Vagina (tissue), 2 donors: ENCODE measurements at regions not wholly inside any gene's neighbourhood (a gene's known extent, or its start where the extent isn't known, plus 50 kb on each side); places are given as distances from the start of the nearest gene placed in this dataset.

ENCODE experiments used
- DNase-seq, 2 donors: peaks; one replicate each; pipeline ENCODE4 v3.0.0-alpha.2; 2017; ENCODE audit errors: extremely low spot score in 2 of 2
- H3K27ac ChIP-seq: fragments of 200-600 bp; sonication (generic); one replicate; pipeline ENCODE4 v1.5.1; 2019
- H3K27me3 ChIP-seq: fragments of 200-600 bp; sonication (generic); one replicate; pipeline ENCODE4 v1.5.1; 2019
- H3K36me3 ChIP-seq, 2 donors: fragments of 200-600 bp; sonication (generic); one replicate each; pipeline ENCODE4 v1.5.1; 2017 to 2019
- H3K4me1 ChIP-seq: fragments of 200-600 bp; sonication (generic); one replicate; pipeline ENCODE4 v1.5.1; 2019
- H3K4me3 ChIP-seq, 2 donors: fragments of 200-600 bp; sonication (generic); 1 replicate in 1 of 2; 2 replicates in 1 of 2; pipeline ENCODE4 v1.5.1; 2016 to 2019
- H3K9me3 ChIP-seq: fragments of 200-600 bp; sonication (generic); one replicate; pipeline ENCODE4 v1.5.1; 2019
- CTCF ChIP-seq, 3 experiments: fragments of 450-650 bp in 2 of 3; fragments of 200-600 bp in 1 of 3; sonication (generic) in 1 of 3; IDR thresholded peaks; one replicate each; pipeline ENCODE4 v1.5.1; 2017 to 2019; ENCODE audit warnings: antibody characterized with exemption in 3 of 3, mild to moderate bottlenecking in 2 of 3, moderate library complexity in 2 of 3
- POLR2A ChIP-seq, 2 donors: fragments of 450-650 bp; IDR thresholded peaks; one replicate each; pipeline ENCODE4 v1.6.1; 2017; ENCODE audit warnings: antibody characterized with exemption in 2 of 2, mild to moderate bottlenecking in 2 of 2, moderate library complexity in 2 of 2
- POLR2AphosphoS5 ChIP-seq, 2 donors: sonication (generic); formaldehyde crosslinking; IDR thresholded peaks; one replicate each; pipeline ENCODE4 v1.9.0; 2017; ENCODE audit warnings: antibody characterized with exemption in 2 of 2, mild to moderate bottlenecking in 2 of 2, low read depth in 1 of 2; ENCODE audit not compliant: insufficient read depth in 1 of 2
- intact Hi-C: fragments of 100-400 bp; cut with DNase I; formaldehyde crosslinking; loops from one replicate; pipeline ENCODE4 v1.15.1; 2023

GRCh38 chrX:39227371-39227770 lies 426.1 kb downstream of the MID1IP1 start:
- intact Hi-C loops: no loop called here
- H3K4me1 ChIP-seq: no peaks in the 10 kb centered on the region
- no peaks in the 10 kb centered on the region for H3K27me3 ChIP-seq
- H3K36me3 ChIP-seq: no peaks in the 10 kb centered on the region
- H3K27ac ChIP-seq: no peak overlapping the region
- no peak overlapping the region for H3K4me3 ChIP-seq
- TF ChIP-seq CTCF (IDR thresholded peaks at IDR 0.05) (no peak), POLR2AphosphoS5 (IDR thresholded peaks at IDR 0.05; ENCODE audit: insufficient read depth in 1 of 2, low read depth in 1 of 2) (no peak), POLR2A (IDR thresholded peaks at IDR 0.05) (no peak)
- no peak for DNase-seq
- H3K9me3 ChIP-seq: no peaks in the 10 kb centered on the region

- Histone ChIP-seq H3K9me3 (no peaks in the 10 kb centered on the region), H3K4me3 (no peak overlapping the region), H3K4me1 (no peaks in the 10 kb centered on the region), H3K36me3 (no peaks in the 10 kb centered on the region), H3K27ac (no peak overlapping the region), H3K27me3 (no peaks in the 10 kb centered on the region)
- DNase-seq: no peak
- intact Hi-C loops: no loop called here
- TF ChIP-seq POLR2AphosphoS5 (IDR thresholded peaks at IDR 0.05; ENCODE audit: insufficient read depth in 1 of 2, low read depth in 1 of 2): no peak
- no peak for TF ChIP-seq POLR2A (IDR thresholded peaks at IDR 0.05)
- TF ChIP-seq CTCF (IDR thresholded peaks at IDR 0.05): no peak
These were observed 436.7 kb downstream of the MID1IP1 start for GRCh38 chrX:39238006-39238405.

- no peaks in the 10 kb centered on the region for H3K27me3 ChIP-seq
- H3K4me3 ChIP-seq: no peak overlapping the region
- no peaks in the 10 kb centered on the region for H3K36me3 ChIP-seq
- H3K27ac ChIP-seq: no peak overlapping the region
- no peak for DNase-seq
- TF ChIP-seq CTCF (IDR thresholded peaks at IDR 0.05) (peak in 1 of 3 experiments; percentile 17), POLR2AphosphoS5 (IDR thresholded peaks at IDR 0.05; ENCODE audit: insufficient read depth in 1 of 2, low read depth in 1 of 2) (no peak), POLR2A (IDR thresholded peaks at IDR 0.05) (no peak)
- no peaks in the 10 kb centered on the region for H3K4me1 ChIP-seq
- no peaks in the 10 kb centered on the region for H3K9me3 ChIP-seq
- intact Hi-C loops: no loop called here
These were observed 440.9 kb downstream of the MID1IP1 start for GRCh38 chrX:39242187-39242586.

GRCh38 chrX:39244147-39244546 lies 442.9 kb downstream of the MID1IP1 start:
- TF ChIP-seq CTCF (IDR thresholded peaks at IDR 0.05): no peak
- no peak for TF ChIP-seq POLR2A (IDR thresholded peaks at IDR 0.05)
- TF ChIP-seq POLR2AphosphoS5 (IDR thresholded peaks at IDR 0.05; ENCODE audit: insufficient read depth in 1 of 2, low read depth in 1 of 2): no peak
- intact Hi-C loops: no loop called here
- Histone ChIP-seq H3K27me3 (no peaks in the 10 kb centered on the region), H3K9me3 (no peaks in the 10 kb centered on the region), H3K27ac (no peak overlapping the region), H3K4me3 (no peak overlapping the region), H3K36me3 (no peaks in the 10 kb centered on the region), H3K4me1 (no peaks in the 10 kb centered on the region)
- DNase-seq: no peak

DNA sequence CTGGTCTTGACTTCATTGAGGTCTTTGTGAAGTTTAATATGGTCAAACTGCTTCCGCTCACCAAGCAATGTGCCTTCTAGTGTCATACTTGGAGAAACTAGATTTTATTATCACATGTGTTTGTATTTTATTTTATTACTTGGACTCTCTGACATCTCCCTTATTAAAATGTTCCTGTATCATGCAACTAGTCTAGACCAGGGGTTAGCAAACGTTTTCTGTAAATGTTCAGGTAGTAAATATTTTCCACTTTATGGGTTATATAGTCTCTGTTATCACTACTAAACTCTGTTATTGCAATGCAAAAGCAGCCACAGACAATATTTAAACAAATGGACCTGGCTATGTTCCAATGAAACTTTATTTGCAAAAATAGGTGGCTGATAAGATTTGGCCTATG lies 443.8 kb downstream of the MID1IP1 start:
- Histone ChIP-seq H3K36me3 (no peaks in the 10 kb centered on the region), H3K9me3 (no peaks in the 10 kb centered on the region), H3K4me1 (no peaks in the 10 kb centered on the region), H3K4me3 (no peak overlapping the region), H3K27ac (no peak overlapping the region), H3K27me3 (no peaks in the 10 kb centered on the region)
- TF ChIP-seq POLR2AphosphoS5 (IDR thresholded peaks at IDR 0.05; ENCODE audit: insufficient read depth in 1 of 2, low read depth in 1 of 2): no peak
- intact Hi-C loops: no loop called here
- no peak for DNase-seq

DNA sequence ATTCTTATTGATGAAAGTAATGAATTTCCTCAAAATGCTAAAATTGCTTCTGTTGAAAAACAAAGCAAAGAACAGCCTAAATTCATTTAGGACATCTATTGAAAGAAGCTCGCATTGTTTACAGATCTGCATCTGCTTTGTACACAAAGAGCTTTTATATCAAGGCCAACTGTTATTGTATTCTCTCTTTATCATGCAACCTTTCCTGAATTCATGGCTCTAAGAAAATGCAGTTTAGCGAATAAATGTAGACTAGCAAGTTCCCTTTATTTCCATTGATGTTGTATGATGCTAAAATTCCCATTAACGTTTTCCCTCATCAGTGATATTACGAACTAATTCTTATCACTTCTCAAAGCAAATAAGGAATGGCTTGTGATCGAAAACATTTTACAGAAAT lies 446.3 kb downstream of the MID1IP1 start:
- no peak for DNase-seq
- Histone ChIP-seq H3K27me3 (no peaks in the 10 kb centered on the region), H3K27ac (no peak overlapping the region), H3K4me3 (no peak overlapping the region), H3K9me3 (no peaks in the 10 kb centered on the region), H3K36me3 (no peaks in the 10 kb centered on the region), H3K4me1 (no peaks in the 10 kb centered on the region)
- TF ChIP-seq POLR2A (IDR thresholded peaks at IDR 0.05) (no peak), CTCF (IDR thresholded peaks at IDR 0.05) (no peak), POLR2AphosphoS5 (IDR thresholded peaks at IDR 0.05; ENCODE audit: insufficient read depth in 1 of 2, low read depth in 1 of 2) (no peak)
- intact Hi-C loops: no loop called here
